OCI-LY7 (cell line): ENCODE measurements at regions not wholly inside any gene's neighbourhood (a gene's known extent, or its start where the extent isn't known, plus 50 kb on each side); places are given as distances from the start of the nearest gene placed in this dataset.

ENCODE experiments used
- EZH2phosphoT487 ChIP-seq: fragments of 200-600 bp; sonication (generic); IDR thresholded peaks from 2 replicates; pipeline ENCODE4 v1.6.1; 2018; ENCODE audit warnings: low read depth, borderline replicate concordance, mild to moderate bottlenecking, mixed run types, antibody characterized with exemption, low read length, moderate library complexity, mixed read lengths
- TF ChIP-seq, protein P1 (sequence below): fragments of 200-600 bp; sonication (generic); conservative IDR thresholded peaks from 2 replicates; pipeline ENCODE4 v1.5.1; 2014; ENCODE audit warnings: mild to moderate bottlenecking, antibody characterized with exemption, low read length, moderate library complexity, mixed read lengths

DNA sequence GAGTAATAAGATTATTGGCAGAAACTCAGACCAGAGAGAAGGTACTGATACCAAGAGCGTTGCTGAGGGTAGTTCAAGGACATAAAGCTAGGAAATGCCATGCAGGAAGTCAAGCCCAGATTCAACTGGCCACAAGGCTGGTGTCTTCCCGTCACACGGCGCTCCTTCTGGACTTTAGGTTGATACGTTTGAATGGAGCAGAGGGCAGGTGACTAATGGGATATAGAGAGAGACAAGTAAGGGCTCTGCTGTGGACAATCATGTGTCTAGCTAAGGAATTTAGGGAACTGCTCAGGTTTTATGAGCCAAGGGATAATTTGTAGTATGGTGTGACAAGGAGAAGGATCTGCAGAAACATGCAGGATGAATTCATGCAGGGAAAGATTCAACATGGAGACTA is 83.9 kb upstream of the MC2R start:
- TF ChIP-seq, protein P1, sequence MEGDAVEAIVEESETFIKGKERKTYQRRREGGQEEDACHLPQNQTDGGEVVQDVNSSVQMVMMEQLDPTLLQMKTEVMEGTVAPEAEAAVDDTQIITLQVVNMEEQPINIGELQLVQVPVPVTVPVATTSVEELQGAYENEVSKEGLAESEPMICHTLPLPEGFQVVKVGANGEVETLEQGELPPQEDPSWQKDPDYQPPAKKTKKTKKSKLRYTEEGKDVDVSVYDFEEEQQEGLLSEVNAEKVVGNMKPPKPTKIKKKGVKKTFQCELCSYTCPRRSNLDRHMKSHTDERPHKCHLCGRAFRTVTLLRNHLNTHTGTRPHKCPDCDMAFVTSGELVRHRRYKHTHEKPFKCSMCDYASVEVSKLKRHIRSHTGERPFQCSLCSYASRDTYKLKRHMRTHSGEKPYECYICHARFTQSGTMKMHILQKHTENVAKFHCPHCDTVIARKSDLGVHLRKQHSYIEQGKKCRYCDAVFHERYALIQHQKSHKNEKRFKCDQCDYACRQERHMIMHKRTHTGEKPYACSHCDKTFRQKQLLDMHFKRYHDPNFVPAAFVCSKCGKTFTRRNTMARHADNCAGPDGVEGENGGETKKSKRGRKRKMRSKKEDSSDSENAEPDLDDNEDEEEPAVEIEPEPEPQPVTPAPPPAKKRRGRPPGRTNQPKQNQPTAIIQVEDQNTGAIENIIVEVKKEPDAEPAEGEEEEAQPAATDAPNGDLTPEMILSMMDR = no peak
- TF ChIP-seq EZH2phosphoT487 = no peak
